ENCODE measurements at regions not wholly inside any gene's neighbourhood (a gene's known extent, or its start where the extent isn't known, plus 50 kb on each side); places are given as distances from the start of the nearest gene placed in this dataset.

DNA sequence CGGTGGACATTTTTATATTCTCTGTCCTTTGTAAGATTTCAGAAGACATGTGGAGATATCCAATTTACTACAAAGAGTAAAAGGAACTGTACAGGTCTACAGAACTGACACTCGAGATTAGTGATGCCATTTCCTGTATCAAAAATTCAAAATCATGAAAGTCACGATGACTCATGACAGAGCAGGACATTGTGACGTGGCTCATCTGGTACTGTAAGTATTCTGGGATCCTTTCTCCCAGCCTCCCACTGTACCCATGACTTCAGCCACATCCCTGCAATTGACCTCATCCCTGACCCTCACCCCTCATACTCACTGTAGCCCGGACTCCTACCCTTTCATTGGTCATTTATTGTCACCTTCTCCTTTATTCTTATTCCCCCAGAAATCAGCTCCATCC lies 736.5 kb downstream of the EPHA4 start:
- DNase-seq, result no peak

DNA sequence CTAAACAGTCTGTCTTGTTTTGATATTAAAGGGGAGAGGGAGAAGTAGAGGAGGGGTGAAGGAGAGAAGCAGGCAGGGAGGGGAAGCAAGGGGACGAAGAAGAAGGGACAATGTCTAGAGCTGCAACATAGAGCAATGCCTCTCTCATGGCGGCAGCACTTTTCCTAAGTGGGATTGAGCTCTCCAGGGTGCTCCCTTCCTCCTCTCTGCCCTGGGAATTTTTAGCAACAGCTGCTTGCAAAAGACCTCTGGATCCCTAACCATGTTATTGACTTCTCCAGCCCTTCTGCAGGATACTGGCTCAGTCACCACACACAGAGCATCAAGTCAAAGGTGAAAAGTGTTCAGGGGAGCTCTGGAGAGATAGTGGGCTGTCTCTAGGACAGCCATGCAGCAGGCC lies 734.9 kb downstream of the EPHA4 start:
- DNase-seq, result no peak

- no peak for DNase-seq
These were observed 729.0 kb downstream of the EPHA4 start for GRCh38 chr2:220842901-220843665.

DNA sequence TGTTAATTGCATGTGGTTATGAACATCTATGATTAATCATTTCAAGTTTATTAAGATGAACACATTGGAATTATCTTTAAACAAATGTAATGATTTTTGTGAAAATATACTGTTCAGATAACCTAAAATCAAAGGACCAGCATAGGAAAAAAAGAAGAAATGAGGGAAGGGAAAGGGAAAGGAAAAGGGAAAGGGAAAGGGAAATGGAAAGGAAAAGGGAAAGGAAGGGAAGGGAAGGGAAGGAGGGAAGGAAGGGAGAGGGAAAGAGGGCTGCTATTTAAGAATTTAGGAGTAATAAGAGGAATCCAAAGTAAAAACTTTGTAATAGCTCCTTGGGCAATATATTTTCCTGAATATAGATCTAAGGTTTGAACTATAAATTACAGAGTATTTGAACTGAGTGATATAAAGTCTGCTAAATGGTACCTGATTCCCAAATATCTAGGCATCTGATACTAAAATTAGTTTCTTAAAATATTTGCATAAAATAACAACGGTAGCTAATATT lies 726.3 kb downstream of the EPHA4 start:
- DNase-seq, result no peak

DNA sequence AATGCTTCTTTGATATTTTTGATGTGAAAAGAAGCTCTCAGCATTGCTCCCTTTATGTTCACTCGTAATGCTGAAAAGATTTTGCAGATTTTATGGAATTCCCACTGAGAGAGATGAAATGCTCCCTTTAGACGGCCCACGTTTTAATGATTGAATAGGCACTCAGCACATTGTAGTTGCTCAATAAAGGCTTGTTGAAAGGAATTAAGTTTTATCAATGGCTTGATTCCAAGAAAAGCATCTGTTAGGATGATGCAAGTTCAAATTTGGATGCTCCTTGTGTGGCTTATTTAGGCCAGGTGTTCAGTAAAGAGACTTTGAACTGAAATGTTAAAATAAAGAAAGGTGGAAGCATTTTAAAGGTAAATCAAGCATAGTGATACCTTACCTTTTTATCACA lies 725.1 kb downstream of the EPHA4 start:
- DNase-seq, result no peak

GRCh38 chr2:220847589-220847988 lies 724.5 kb downstream of the EPHA4 start:
- DNase-seq, result peak; percentile 58

DNA sequence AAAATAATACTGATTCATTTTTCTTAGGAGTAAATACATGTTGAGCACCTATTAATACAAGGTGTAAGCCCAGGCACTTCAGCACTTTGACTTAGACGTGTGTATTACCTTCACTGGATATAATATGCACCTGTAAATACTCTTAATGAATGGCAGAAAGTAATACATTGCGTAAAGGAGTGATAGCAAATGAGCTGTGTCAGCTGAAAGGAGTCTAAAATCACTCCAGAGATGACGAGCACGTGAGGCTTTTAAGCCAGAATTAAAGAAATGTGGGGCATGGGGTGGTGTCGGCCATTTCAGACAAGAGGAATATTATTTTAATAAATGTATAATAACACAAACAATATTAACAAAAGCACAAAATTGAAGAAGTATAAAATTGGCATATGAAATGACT lies 722.7 kb downstream of the EPHA4 start:
- no peak for DNase-seq

GRCh38 chr2:220850116-220850515 lies 722.0 kb downstream of the EPHA4 start:
- DNase-seq, result no peak

DNA sequence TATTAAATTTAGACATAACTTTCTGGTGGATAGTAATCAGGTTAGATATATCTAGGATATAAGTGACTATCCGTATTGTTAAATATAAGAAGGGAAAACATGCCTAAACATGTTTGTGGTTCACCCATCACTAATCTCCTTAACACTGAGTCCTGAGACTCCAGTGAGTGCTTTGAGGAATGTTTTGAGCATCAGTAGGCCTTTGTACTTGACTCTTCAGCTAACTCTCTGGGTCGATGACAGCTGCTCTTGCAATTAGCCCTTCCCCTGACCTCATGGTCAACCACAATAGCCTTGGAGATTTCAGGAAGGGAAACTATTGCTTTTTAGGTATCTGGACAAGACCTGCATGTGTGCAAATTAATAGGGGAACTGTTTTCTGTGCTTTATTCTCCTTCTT lies 716.8 kb downstream of the EPHA4 start:
- peak; percentile 77 for DNase-seq

DNA sequence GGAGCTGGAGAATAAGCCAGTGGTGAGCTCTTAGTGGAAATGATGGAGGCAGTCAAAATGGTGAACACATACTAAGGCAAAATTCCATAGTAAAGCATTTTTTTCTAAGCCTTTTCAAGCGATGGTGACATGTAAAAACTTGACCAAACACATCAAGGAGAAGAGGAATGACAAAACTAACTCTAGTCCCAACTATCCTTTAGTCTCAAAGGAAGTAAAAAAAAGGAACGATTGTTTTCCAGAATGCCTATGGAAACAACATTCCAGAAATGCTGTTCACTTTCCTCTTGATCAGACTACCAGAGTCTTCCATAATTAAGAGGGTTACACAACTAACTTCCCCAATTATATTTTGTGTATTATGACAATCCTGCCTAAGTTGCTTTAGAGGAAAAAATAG lies 715.6 kb downstream of the EPHA4 start:
- no peak for DNase-seq

- no peak for DNase-seq
These were observed 714.7 kb downstream of the EPHA4 start for GRCh38 chr2:220857368-220857767.

DNA sequence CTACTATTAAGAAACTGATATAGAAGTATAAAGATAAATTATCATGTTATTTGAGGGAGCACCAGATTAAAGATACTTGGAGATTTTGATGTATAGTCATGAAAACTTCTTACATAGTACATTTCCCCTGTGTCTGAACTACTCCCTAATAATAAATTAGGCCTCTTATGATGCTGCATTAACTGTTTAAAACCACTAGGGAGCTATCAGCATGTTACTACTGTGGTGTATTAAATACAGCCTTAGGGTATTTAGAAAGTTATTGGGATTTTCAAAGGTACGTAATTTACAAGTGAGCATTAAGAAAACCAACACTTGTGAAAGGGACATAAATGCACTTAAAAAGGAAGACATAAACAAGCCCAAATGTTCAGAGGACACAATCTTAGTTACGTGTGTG lies 714.0 kb downstream of the EPHA4 start:
- DNase-seq, result no peak

- peak; percentile 62 for DNase-seq
These were observed 700.2 kb downstream of the EPHA4 start for GRCh38 chr2:220871909-220872308.

- no peak for DNase-seq
These were observed 695.9 kb downstream of the EPHA4 start for GRCh38 chr2:220876080-220876824.

DNA sequence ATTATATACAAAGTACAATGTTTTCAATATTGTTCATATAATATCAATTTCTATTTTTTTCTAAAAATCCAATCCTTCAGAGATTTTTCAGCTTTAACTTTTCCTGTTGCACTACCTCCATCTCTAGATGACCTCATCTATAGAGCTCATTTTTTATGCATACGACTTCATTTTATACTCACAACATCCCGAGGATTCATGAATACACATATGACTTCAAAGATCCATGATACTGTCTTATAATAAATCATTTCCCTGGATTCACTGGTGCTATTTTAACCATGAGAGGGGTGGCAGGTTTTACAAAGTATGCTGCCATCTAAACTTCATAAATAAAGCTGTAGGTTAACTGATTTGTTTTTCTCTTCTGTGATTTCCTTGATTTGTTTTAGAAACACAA lies 694.6 kb downstream of the EPHA4 start:
- DNase-seq, result no peak

GRCh38 chr2:220877897-220878296 lies 694.2 kb downstream of the EPHA4 start:
- DNase-seq, result no peak

DNA sequence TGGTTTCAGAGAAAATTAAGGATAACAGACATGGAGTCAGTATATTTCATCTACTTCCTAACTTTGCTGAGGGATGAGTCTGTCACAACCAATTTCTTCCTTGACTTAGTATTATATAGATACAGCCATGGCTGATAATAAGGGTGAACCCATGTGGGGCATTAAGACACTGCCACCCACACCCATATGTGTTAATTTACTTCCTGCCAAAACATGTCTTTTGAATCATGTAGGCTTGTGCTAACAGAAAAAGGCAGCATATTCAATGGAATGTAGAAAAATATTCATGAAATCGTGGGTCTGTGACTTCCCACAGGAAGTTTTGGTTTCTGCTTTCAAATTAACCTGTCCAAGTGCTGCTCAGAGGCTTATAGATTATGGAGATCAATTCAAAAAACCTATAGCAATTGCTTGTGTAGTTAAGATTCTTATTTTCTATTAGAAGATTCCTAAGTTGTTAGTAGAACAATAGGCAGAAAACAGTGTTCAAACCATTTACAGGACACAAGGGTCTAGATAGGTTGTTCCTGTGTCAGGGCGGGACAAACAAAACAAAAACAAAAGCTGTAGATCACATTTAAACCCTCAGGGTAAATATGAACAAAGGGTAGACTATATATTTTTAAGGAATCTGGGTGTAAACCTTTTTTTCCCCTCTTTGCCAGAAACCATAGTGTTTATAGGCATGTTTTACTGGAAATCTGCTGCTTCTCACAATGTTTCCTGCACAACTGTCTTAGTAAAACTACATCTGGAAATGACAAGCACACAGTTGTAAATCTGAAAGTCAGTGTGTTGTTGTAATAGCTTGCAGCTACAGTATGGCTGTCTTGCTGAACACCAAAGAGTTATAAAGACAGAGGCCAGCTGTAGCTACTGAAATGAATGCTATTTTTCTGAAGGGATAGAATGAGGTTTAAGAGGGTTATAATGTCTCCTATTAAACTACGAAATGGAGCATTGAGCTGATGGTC lies 691.2 kb downstream of the EPHA4 start:
- no peak for DNase-seq

GRCh38 chr2:220882507-220882906 lies 689.6 kb downstream of the EPHA4 start:
- no peak for DNase-seq

- DNase-seq, result no peak
These were observed 686.5 kb downstream of the EPHA4 start for GRCh38 chr2:220885593-220885992.

DNA sequence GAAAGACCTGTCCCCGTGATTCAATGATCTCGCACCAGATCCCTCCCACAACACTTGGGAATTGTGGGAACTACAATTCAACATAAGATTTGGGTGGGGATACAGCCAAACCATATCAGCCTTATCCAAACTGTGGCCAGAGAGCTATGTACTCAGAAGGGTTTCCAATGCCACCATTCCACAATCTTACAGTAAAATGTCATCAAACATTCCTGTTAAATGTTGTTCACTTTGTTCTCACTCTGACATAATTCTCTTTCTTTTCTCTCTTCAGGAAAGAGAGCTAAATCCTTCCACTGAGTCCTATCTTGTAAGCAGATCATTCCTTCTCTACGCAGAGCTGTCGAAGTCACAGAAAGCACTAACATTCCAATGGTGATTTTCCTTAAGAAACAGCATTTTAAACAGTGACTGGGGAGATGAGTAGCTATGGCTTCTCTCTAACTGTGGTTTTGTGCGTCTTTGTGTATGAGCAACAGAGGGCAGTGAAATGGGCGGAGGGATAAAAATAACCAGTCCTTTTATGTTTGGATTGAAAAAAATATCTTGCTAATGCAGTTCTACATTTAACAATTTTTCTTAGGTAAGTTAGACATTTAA lies 684.7 kb downstream of the EPHA4 start:
- DNase-seq, result no peak

DNA sequence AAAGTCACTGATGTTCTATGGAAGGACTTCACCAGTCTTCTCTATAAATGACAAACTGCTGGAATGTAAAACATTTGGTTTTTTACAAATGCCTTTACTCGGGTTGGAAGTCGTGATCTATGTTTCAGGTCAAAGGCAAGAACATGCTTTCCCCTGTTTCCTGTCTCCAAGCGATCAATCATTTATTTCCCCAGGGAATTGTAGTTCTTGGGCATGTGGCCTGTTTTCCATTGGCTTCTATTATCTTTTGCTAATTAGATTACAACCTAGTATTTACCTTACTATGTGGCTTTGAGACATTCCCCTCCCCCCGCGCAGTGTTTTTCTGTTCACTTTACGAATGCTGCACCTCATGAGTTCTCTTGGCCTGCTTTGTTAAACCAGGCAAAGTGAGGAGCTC lies 684.2 kb downstream of the EPHA4 start:
- DNase-seq, result no peak

GRCh38 chr2:220890931-220891330 lies 681.2 kb downstream of the EPHA4 start:
- DNase-seq, result no peak

GRCh38 chr2:220891405-220891804 lies 680.7 kb downstream of the EPHA4 start:
- peak; percentile 80 for DNase-seq
